K562 (cell line): ENCODE measurements at regions not wholly inside any gene's neighbourhood (a gene's known extent, or its start where the extent isn't known, plus 50 kb on each side); places are given as distances from the start of the nearest gene placed in this dataset.

Source experiments
- ARID1B ChIP-seq: fragments of 450-650 bp; IDR thresholded peaks from 2 replicates; pipeline ENCODE4 v1.6.1; 2016; ENCODE audit warnings: antibody characterized with exemption, mild to moderate bottlenecking, inconsistent platforms
- CBFA2T2 ChIP-seq: fragments of 450-650 bp; conservative IDR thresholded peaks from 2 replicates; pipeline ENCODE4 v1.6.1; 2017; ENCODE audit warnings: mild to moderate bottlenecking
- CREM ChIP-seq: IDR thresholded peaks from 2 replicates; pipeline ENCODE4 v1.6.1; 2014; ENCODE audit warnings: antibody characterized with exemption, low read depth
- CSDE1 ChIP-seq, 2 experiments: fragments of 450-650 bp; IDR thresholded peaks; 2 replicates each; pipeline ENCODE4 v1.6.1; 2016; ENCODE audit warnings: mild to moderate bottlenecking in 1 of 2
- CTBP1 ChIP-seq: fragments of 450-650 bp; IDR thresholded peaks from 2 replicates; pipeline ENCODE4 v1.6.1; 2016; ENCODE audit warnings: borderline replicate concordance
- HIVEP1 ChIP-seq: fragments of 250-450 bp; sonication (Bioruptor Pico); IDR thresholded peaks from 2 replicates; pipeline ENCODE4 v1.4.0; 2020; ENCODE audit warnings: mild to moderate bottlenecking
- IFI16 ChIP-seq: fragments of 250-450 bp; sonication (Bioruptor Pico); IDR thresholded peaks from 2 replicates; pipeline ENCODE4 v2.1.2; 2022; ENCODE audit warnings: mild to moderate bottlenecking, inconsistent platforms
- KDM4B ChIP-seq, 2 experiments: fragments of 450-650 bp in 1 of 2; sonication (generic) in 1 of 2; IDR thresholded peaks; 2 replicates each; pipeline ENCODE4 v1.6.1; 2016 to 2017; ENCODE audit warnings: borderline replicate concordance in 2 of 2, antibody characterized with exemption in 1 of 2, low read depth in 1 of 2, mild to moderate bottlenecking in 1 of 2
- MAFG ChIP-seq: fragments of 450-650 bp; conservative IDR thresholded peaks from 2 replicates; pipeline ENCODE4 v1.6.1; 2016; ENCODE audit warnings: missing genetic modification characterization, missing compliant biosample characterization
- NFE2L1 ChIP-seq: fragments of 450-650 bp; IDR thresholded peaks from 2 replicates; pipeline ENCODE4 v1.6.1; 2016; ENCODE audit warnings: missing genetic modification characterization, low read depth, mild to moderate bottlenecking, missing compliant biosample characterization, moderate library complexity, borderline replicate concordance
- NR2C1 ChIP-seq, 2 experiments: fragments of 450-650 bp; IDR thresholded peaks; 2 replicates each; pipeline ENCODE4 v1.6.1; 2017; ENCODE audit warnings: mild to moderate bottlenecking in 2 of 2, antibody characterized with exemption in 1 of 2, inconsistent platforms in 1 of 2, missing compliant biosample characterization in 1 of 2, missing genetic modification characterization in 1 of 2
- PHF20 ChIP-seq: fragments of 450-650 bp; IDR thresholded peaks from 2 replicates; pipeline ENCODE4 v1.6.1; 2018; ENCODE audit not compliant: partially characterized antibody
- SIN3B ChIP-seq: fragments of 450-650 bp; IDR thresholded peaks from 2 replicates; pipeline ENCODE4 v1.6.1; 2017; ENCODE audit warnings: low read depth, mild to moderate bottlenecking, moderate library complexity
- SIX5 ChIP-seq, 2 experiments: IDR thresholded peaks; 2 replicates each; pipeline ENCODE4 v1.6.1; 2011; ENCODE audit warnings: low read length in 2 of 2, borderline replicate concordance in 1 of 2, low read depth in 1 of 2, mild to moderate bottlenecking in 1 of 2, moderate library complexity in 1 of 2; ENCODE audit not compliant: insufficient read depth in 1 of 2
- TAF15 ChIP-seq: fragments of 200-400 bp; formaldehyde crosslinking; IDR thresholded peaks from 2 replicates; pipeline ENCODE4 v1.6.1; 2017; ENCODE audit warnings: mild to moderate bottlenecking, low read depth, low read length, moderate library complexity
- YY1 ChIP-seq, 3 experiments: IDR thresholded peaks; 2 replicates each; pipeline ENCODE4 v1.6.1; 2011; ENCODE audit warnings: low read length in 2 of 3, mild to moderate bottlenecking in 2 of 3, moderate library complexity in 2 of 3, borderline replicate concordance in 1 of 3, control low read depth in 1 of 3, low read depth in 1 of 3; ENCODE audit not compliant: insufficient read depth in 3 of 3, insufficient replicate concordance in 2 of 3, control insufficient read depth in 1 of 3, insufficient read length in 1 of 3; ENCODE audit errors: extremely low read depth in 1 of 3
- ZBTB8A ChIP-seq: fragments of 450-650 bp; IDR thresholded peaks from 2 replicates; pipeline ENCODE4 v1.6.1; 2018; ENCODE audit warnings: mild to moderate bottlenecking, moderate library complexity; ENCODE audit not compliant: partially characterized antibody
- ZNF197 ChIP-seq: fragments of 200-800 bp; sonication (Bioruptor generic); IDR thresholded peaks from 2 replicates; pipeline ENCODE4 v1.6.1; 2016; ENCODE audit warnings: low read depth, missing genetic modification characterization, missing compliant biosample characterization
- ZNF707 ChIP-seq: fragments of 250-450 bp; sonication (Bioruptor Pico); conservative IDR thresholded peaks from 2 replicates; pipeline ENCODE4 v1.8.0; 2022; ENCODE audit warnings: inconsistent platforms, mild to moderate bottlenecking, moderate library complexity
- TF ChIP-seq, protein P1 (sequence below): fragments of 250-450 bp; sonication (Bioruptor Pico); IDR thresholded peaks from 2 replicates; pipeline ENCODE4 v1.8.0; 2021; ENCODE audit warnings: moderate library complexity, mild to moderate bottlenecking, inconsistent platforms
- TF ChIP-seq, protein P2 (sequence below), 2 experiments: fragments of 250-450 bp in 1 of 2; fragments of 450-650 bp in 1 of 2; sonication (Bioruptor Pico) in 1 of 2; IDR thresholded peaks; 2 replicates each; pipeline versions ENCODE4 v1.6.1 to v1.8.0; 2016 to 2021; ENCODE audit warnings: mild to moderate bottlenecking in 2 of 2, moderate library complexity in 2 of 2, missing compliant biosample characterization in 1 of 2, missing genetic modification characterization in 1 of 2
- TF ChIP-seq, protein P3 (sequence below): sonication (generic); formaldehyde crosslinking; IDR thresholded peaks from 2 replicates; pipeline ENCODE4 v1.8.0; 2023; ENCODE audit warnings: missing genetic modification reagents, mild to moderate bottlenecking, borderline replicate concordance
- TF ChIP-seq, protein P4 (sequence below): fragments of 250-450 bp; sonication (Bioruptor Pico); IDR thresholded peaks from 2 replicates; pipeline ENCODE4 v1.8.0; 2022; ENCODE audit warnings: moderate library complexity, mild to moderate bottlenecking, inconsistent platforms

DNA sequence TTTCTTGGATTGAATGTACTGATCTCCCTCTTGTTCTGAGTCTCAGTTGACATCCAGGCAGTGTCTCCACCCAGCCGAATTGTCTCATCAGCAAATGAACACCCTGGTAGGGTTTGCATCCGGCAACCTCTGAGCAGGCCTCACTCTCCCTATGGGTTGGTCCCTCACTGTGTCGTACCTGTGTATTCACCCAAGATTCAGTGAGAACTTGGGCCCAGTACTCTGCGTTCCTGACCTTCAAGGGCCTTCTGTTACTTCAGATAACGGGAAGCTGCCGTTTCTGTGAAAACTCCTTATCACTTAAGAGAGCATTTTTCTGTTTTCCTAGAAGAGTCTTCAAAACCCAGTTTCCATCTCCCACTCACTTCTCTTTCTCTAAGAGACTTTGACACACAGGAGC lies 915.6 kb downstream of the TBC1D22A start (continued):
- TF ChIP-seq SIX5 (IDR thresholded peaks at IDR 0.05; ENCODE audit: borderline replicate concordance in 1 of 2, insufficient read depth in 1 of 2, low read depth in 1 of 2, low read length in 2 of 2): no peak
- 0 out of 2 replicates have a peak, but pooled peaks have one; percentile 2 for TF ChIP-seq CREM
- TF ChIP-seq, protein P1, sequence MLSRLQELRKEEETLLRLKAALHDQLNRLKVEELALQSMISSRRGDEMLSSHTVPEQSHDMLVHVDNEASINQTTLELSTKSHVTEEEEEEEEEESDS (CRISPR knock-in tag): no peak
- TF ChIP-seq SIN3B: no peak
- TF ChIP-seq, protein P2, sequence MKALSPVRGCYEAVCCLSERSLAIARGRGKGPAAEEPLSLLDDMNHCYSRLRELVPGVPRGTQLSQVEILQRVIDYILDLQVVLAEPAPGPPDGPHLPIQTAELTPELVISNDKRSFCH (CRISPR knock-in tag; IDR thresholded peaks at IDR 0.05): no peak
- TF ChIP-seq, protein P2 (tag; IDR thresholded peaks at IDR 0.05): peak; percentile 59
- no peak for TF ChIP-seq IFI16
- peak; percentile 78 for TF ChIP-seq CTBP1
- TF ChIP-seq, protein P3, sequence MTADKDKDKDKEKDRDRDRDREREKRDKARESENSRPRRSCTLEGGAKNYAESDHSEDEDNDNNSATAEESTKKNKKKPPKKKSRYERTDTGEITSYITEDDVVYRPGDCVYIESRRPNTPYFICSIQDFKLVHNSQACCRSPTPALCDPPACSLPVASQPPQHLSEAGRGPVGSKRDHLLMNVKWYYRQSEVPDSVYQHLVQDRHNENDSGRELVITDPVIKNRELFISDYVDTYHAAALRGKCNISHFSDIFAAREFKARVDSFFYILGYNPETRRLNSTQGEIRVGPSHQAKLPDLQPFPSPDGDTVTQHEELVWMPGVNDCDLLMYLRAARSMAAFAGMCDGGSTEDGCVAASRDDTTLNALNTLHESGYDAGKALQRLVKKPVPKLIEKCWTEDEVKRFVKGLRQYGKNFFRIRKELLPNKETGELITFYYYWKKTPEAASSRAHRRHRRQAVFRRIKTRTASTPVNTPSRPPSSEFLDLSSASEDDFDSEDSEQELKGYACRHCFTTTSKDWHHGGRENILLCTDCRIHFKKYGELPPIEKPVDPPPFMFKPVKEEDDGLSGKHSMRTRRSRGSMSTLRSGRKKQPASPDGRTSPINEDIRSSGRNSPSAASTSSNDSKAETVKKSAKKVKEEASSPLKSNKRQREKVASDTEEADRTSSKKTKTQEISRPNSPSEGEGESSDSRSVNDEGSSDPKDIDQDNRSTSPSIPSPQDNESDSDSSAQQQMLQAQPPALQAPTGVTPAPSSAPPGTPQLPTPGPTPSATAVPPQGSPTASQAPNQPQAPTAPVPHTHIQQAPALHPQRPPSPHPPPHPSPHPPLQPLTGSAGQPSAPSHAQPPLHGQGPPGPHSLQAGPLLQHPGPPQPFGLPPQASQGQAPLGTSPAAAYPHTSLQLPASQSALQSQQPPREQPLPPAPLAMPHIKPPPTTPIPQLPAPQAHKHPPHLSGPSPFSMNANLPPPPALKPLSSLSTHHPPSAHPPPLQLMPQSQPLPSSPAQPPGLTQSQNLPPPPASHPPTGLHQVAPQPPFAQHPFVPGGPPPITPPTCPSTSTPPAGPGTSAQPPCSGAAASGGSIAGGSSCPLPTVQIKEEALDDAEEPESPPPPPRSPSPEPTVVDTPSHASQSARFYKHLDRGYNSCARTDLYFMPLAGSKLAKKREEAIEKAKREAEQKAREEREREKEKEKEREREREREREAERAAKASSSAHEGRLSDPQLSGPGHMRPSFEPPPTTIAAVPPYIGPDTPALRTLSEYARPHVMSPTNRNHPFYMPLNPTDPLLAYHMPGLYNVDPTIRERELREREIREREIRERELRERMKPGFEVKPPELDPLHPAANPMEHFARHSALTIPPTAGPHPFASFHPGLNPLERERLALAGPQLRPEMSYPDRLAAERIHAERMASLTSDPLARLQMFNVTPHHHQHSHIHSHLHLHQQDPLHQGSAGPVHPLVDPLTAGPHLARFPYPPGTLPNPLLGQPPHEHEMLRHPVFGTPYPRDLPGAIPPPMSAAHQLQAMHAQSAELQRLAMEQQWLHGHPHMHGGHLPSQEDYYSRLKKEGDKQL: no peak
- no peak for TF ChIP-seq MAFG (tag)
- TF ChIP-seq NR2C1 (IDR thresholded peaks at IDR 0.05): no peak
- no peak for TF ChIP-seq NR2C1 (tag; IDR thresholded peaks at IDR 0.05)
- TF ChIP-seq, protein P4, sequence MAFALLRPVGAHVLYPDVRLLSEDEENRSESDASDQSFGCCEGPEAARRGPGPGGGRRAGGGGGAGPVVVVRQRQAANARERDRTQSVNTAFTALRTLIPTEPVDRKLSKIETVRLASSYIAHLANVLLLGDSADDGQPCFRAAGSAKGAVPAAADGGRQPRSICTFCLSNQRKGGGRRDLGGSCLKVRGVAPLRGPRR (CRISPR knock-in tag): no peak
- no peak for TF ChIP-seq CSDE1 (IDR thresholded peaks at IDR 0.05)
- no peak for TF ChIP-seq ZNF197
- peak; percentile 95 for TF ChIP-seq ARID1B
- TF ChIP-seq PHF20: no peak
- no peak for TF ChIP-seq TAF15
- peak; percentile 82 for TF ChIP-seq CBFA2T2
- no peak for TF ChIP-seq ZNF707
- TF ChIP-seq HIVEP1 (CRISPR knock-in tag): no peak
- TF ChIP-seq YY1 (IDR thresholded peaks at IDR 0.05; ENCODE audit: borderline replicate concordance in 1 of 3, control insufficient read depth in 1 of 3, extremely low read depth in 1 of 3, insufficient read depth in 3 of 3, insufficient read length in 1 of 3, insufficient replicate concordance in 2 of 3, low read depth in 1 of 3, low read length in 2 of 3): no peak
- TF ChIP-seq NFE2L1 (tag): no peak
- no peak for TF ChIP-seq KDM4B (IDR thresholded peaks at IDR 0.05; ENCODE audit: borderline replicate concordance in 2 of 2, low read depth in 1 of 2)
- no peak for TF ChIP-seq ZBTB8A
